ENCODE measurements at regions not wholly inside any gene's neighbourhood (a gene's known extent, or its start where the extent isn't known, plus 50 kb on each side); places are given as distances from the start of the nearest gene placed in this dataset.
A peak's percentile ranks its signal among the peaks of the same experiment; 100 is the strongest.

GRCh38 chr16:27735031-27735430 is 185.1 kb downstream of the KATNIP start:
- Mint-ChIP-seq H3K27me3 (ENCODE audit: low read depth) (no peaks in the 10 kb centered on the region; the same call in 1 of the 2 replicates), H3K4me1 (peaks cover 0 to 3% of the 10 kb centered on the region in 2 experiments; a peak in 1 of 4 replicates), H3K9me3 (no peaks in the 10 kb centered on the region), H3K27ac (peak overlapping the region in 2 of 3 experiments; percentile 34 to 76; a peak in 4 of 7 replicates), H3K4me3 (no peak overlapping the region), H3K36me3 (ENCODE audit: insufficient read depth in 1 of 3, low read depth in 3 of 3) (peaks cover 0 to 6% (median 2%) of the 10 kb centered on the region in 3 experiments; a peak in 2 of 7 replicates)
- no peak overlapping the region for H3K4me2 ChIP-seq (ENCODE audit: insufficient read depth, insufficient read length, low read length)
- H3K9me3 ChIP-seq (ENCODE audit: control insufficient read depth, low read depth, low read length), result no peaks in the 10 kb centered on the region
- H2AK5ac ChIP-seq (ENCODE audit: insufficient read length, low read length), result no peak overlapping the region
- no peak overlapping the region for H3K4ac ChIP-seq (ENCODE audit: low read depth, low read length)
- TF ChIP-seq CTCF (conservative IDR thresholded peaks at IDR 0.05), result no peak
- H2BK5ac ChIP-seq (ENCODE audit: insufficient read length, low read length), result no peak overlapping the region
- H3K79me2 ChIP-seq (ENCODE audit: insufficient read depth, low read length), result no peaks in the 10 kb centered on the region
- no peak for DNase-seq
- H2BK12ac ChIP-seq (ENCODE audit: insufficient read length, low read depth, low read length), result no peak overlapping the region
- H2AFZ ChIP-seq (ENCODE audit: low read length), result no peak overlapping the region
- no peaks in the 10 kb centered on the region for H3K27me3 ChIP-seq (ENCODE audit: insufficient read depth, low read length)
- H4K20me1 ChIP-seq (ENCODE audit: control insufficient read depth, insufficient read depth, insufficient read length), result no peaks in the 10 kb centered on the region
- no peak overlapping the region for H3K18ac ChIP-seq (ENCODE audit: insufficient read length, low read depth, low read length)
- no peak overlapping the region for H4K8ac ChIP-seq (replicated peaks; ENCODE audit: insufficient read length, low read depth, low read length)
- H3K4me1 ChIP-seq (ENCODE audit: insufficient read depth, low read length), result no peaks in the 10 kb centered on the region
- no peak overlapping the region for H3K14ac ChIP-seq (ENCODE audit: insufficient read depth, low read length)
- H2BK20ac ChIP-seq (ENCODE audit: low read depth, low read length, poor library complexity, severe bottlenecking), result no peak overlapping the region
- H3K56ac ChIP-seq (ENCODE audit: insufficient read length, low read depth, low read length), result no peak overlapping the region
- H4K5ac ChIP-seq (ENCODE audit: insufficient read length, low read depth, low read length), result no peak overlapping the region
- H2BK15ac ChIP-seq (ENCODE audit: low read depth, low read length), result no peak overlapping the region
- WGBS (ENCODE audit: extremely low coverage, insufficient read length, low lambda C conversion rate), result no CpG with 5 or more reads among the region's 5 CpGs
- no peak overlapping the region for H3K23ac ChIP-seq (ENCODE audit: insufficient read length, low read depth, low read length)
- no peak overlapping the region for H3K27ac ChIP-seq (ENCODE audit: insufficient read length, low read depth, low read length)
- H3K79me1 ChIP-seq (ENCODE audit: insufficient read depth, low read depth, low read length, poor library complexity, severe bottlenecking), result no peaks in the 10 kb centered on the region
- H2BK120ac ChIP-seq (ENCODE audit: low read depth, low read length, poor library complexity, severe bottlenecking), result no peak overlapping the region
- H3K9ac ChIP-seq (ENCODE audit: extremely low read depth, insufficient read length, low read length), result no peak overlapping the region
- H3T11ph ChIP-seq (ENCODE audit: low read length), result no peak overlapping the region
- H3K23me2 ChIP-seq (ENCODE audit: insufficient read length, low read depth, low read length, poor library complexity, severe bottlenecking), result no peaks in the 10 kb centered on the region
- H4K91ac ChIP-seq (ENCODE audit: insufficient read length, low read depth, low read length), result no peak overlapping the region
